Activated CD4-positive, alpha-beta T cell treated with anti-CD3 and anti-CD28 coated beads, Interleukin-2, amount 10 ng/mL, durations not matched to agents 7 days and 5 days (primary cell): ENCODE measurements at regions not wholly inside any gene's neighbourhood (a gene's known extent, or its start where the extent isn't known, plus 50 kb on each side); places are given as distances from the start of the nearest gene placed in this dataset.
"Not testable (repeated sequence)": the region's sequence is repeated elsewhere in the genome, so short reads cannot be mapped to it uniquely, and the experiment has no call there.

Source experiments
- CTCF ChIA-PET: fragments of 350-600 bp; sonication (Branson Sonifier 250); formaldehyde crosslinking; loops from one replicate; lab custom pipeline; 2021; ENCODE audit warnings: antibody characterized with exemption; lab: Charles Lee
- POLR2A ChIA-PET: fragments of 350-600 bp; sonication (Branson Sonifier 250); formaldehyde crosslinking; loops from one replicate; lab custom pipeline; 2021; ENCODE audit warnings: antibody characterized with exemption; lab: Charles Lee
- DNase-seq: peaks from one replicate; pipeline ENCODE4 v3.0.0-alpha.2; 2020
- H3K27ac Mint-ChIP-seq: one replicate; pipeline ENCODE4 v1.8.0; 2021; ENCODE audit warnings: mild to moderate bottlenecking, moderate library complexity, mixed read lengths
- H3K27me3 Mint-ChIP-seq: one replicate; pipeline ENCODE4 v1.8.0; 2021; ENCODE audit warnings: mixed read lengths
- H3K36me3 Mint-ChIP-seq: one replicate; pipeline ENCODE4 v1.8.0; 2021; ENCODE audit warnings: low read depth, mixed read lengths
- H3K4me1 Mint-ChIP-seq: one replicate; pipeline ENCODE4 v1.8.0; 2021; ENCODE audit warnings: mixed read lengths
- H3K4me3 Mint-ChIP-seq: one replicate; pipeline ENCODE4 v1.8.0; 2021; ENCODE audit warnings: mild to moderate bottlenecking, moderate library complexity, mixed read lengths
- H3K9me3 Mint-ChIP-seq: one replicate; pipeline ENCODE4 v1.8.0; 2021; ENCODE audit warnings: mixed read lengths

GRCh38 chr11:29093416-29094120 lies 923.3 kb downstream of the KCNA4 start:
- H3K4me3 Mint-ChIP-seq = no peak overlapping the region
- H3K36me3 Mint-ChIP-seq = no peaks in the 10 kb centered on the region
- H3K27ac Mint-ChIP-seq = no peak overlapping the region
- no peaks in the 10 kb centered on the region for H3K27me3 Mint-ChIP-seq
- ChIA-PET POLR2A (no interaction called here), CTCF (no interaction called here)
- DNase-seq = no peak
- no peaks in the 10 kb centered on the region for H3K4me1 Mint-ChIP-seq
- peaks cover 5% of the 10 kb centered on the region for H3K9me3 Mint-ChIP-seq

GRCh38 chr11:29087200-29087812 lies 929.5 kb downstream of the KCNA4 start:
- Mint-ChIP-seq H3K27ac (no peak overlapping the region), H3K36me3 (no peaks in the 10 kb centered on the region), H3K4me3 (no peak overlapping the region), H3K27me3 (no peaks in the 10 kb centered on the region), H3K9me3 (peaks cover 3% of the 10 kb centered on the region), H3K4me1 (no peaks in the 10 kb centered on the region)
- DNase-seq = no peak
- POLR2A ChIA-PET = no interaction called here
- CTCF ChIA-PET = no interaction called here

GRCh38 chr11:29075726-29076125 lies 941.1 kb downstream of the KCNA4 start:
- Mint-ChIP-seq H3K27me3 (no peaks in the 10 kb centered on the region), H3K36me3 (no peaks in the 10 kb centered on the region), H3K4me1 (no peaks in the 10 kb centered on the region), H3K4me3 (no peak overlapping the region), H3K27ac (no peak overlapping the region), H3K9me3 (peaks cover 23% of the 10 kb centered on the region)
- DNase-seq = no peak
- POLR2A ChIA-PET = no interaction called here
- CTCF ChIA-PET = no interaction called here

GRCh38 chr11:29063630-29064361 lies 953.0 kb downstream of the KCNA4 start:
- no peak overlapping the region for H3K4me3 Mint-ChIP-seq
- no peak overlapping the region for H3K27ac Mint-ChIP-seq
- ChIA-PET CTCF (no interaction called here), POLR2A (no interaction called here)
- H3K9me3 Mint-ChIP-seq = peaks cover 7% of the 10 kb centered on the region
- no peak for DNase-seq
- H3K27me3 Mint-ChIP-seq = no peaks in the 10 kb centered on the region
- no peaks in the 10 kb centered on the region for H3K4me1 Mint-ChIP-seq
- H3K36me3 Mint-ChIP-seq = no peaks in the 10 kb centered on the region

DNA sequence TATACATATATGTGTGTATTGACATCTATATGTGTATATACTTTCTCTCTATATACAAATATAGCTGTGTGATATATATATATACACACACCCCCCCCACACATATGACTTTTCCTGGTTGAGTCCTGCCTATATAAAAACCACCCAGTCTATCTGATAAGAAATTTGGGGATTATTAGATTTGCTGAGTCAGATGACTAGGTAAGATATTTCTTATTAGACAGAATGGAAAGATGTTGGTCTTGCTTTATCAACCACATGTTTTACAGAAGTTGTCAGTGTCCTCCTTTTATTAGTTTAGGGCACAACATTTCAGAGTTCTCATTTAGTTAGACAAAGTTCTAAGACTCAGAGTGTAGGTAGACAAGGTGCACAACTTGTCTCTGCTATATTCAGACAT lies 953.3 kb downstream of the METTL15 start:
- POLR2A ChIA-PET = no interaction called here
- Mint-ChIP-seq H3K27ac (no peak overlapping the region), H3K4me3 (no peak overlapping the region), H3K27me3 (no peaks in the 10 kb centered on the region), H3K36me3 (no peaks in the 10 kb centered on the region), H3K4me1 (no peaks in the 10 kb centered on the region), H3K9me3 (peaks cover 10% of the 10 kb centered on the region)
- DNase-seq = no peak
- CTCF ChIA-PET = no interaction called here

DNA sequence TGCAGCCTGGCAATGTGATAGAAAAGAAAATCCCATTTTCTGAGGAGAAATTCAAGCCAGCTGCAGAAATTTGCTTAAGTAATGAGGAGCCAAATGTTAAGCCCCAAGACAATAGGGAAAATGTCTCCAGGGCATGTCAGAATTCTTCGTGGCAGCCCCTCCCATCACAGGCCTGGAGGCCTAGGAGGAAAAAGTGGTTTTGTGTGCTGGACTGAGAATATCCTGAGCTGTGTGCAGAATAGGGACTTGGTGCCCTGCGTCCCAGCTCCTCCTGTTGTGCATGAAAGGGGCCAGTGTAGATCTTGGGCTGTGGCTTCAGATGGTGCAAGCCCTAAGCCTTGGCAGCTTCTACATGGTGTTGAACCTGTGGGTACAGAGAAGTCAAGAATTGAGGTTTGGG lies 948.3 kb downstream of the METTL15 start:
- H3K9me3 Mint-ChIP-seq = peaks cover 25% of the 10 kb centered on the region
- H3K4me1 Mint-ChIP-seq, CTCF ChIA-PET, H3K27me3 Mint-ChIP-seq, H3K36me3 Mint-ChIP-seq, DNase-seq, H3K4me3 Mint-ChIP-seq, H3K27ac Mint-ChIP-seq, POLR2A ChIA-PET: not testable (repeated sequence)

GRCh38 chr11:29051935-29052334 lies 943.7 kb downstream of the METTL15 start:
- peaks cover 21% of the 10 kb centered on the region for H3K9me3 Mint-ChIP-seq
- POLR2A ChIA-PET = no interaction called here
- H3K4me3 Mint-ChIP-seq = no peak overlapping the region
- H3K36me3 Mint-ChIP-seq = no peaks in the 10 kb centered on the region
- no peaks in the 10 kb centered on the region for H3K4me1 Mint-ChIP-seq
- H3K27ac Mint-ChIP-seq = no peak overlapping the region
- CTCF ChIA-PET = no interaction called here
- DNase-seq = no peak
- no peaks in the 10 kb centered on the region for H3K27me3 Mint-ChIP-seq

- not testable (repeated sequence) for H3K4me1 Mint-ChIP-seq, H3K36me3 Mint-ChIP-seq
These were observed 942.8 kb downstream of the METTL15 start for GRCh38 chr11:29050962-29051361.

GRCh38 chr11:29040489-29040888 lies 932.3 kb downstream of the METTL15 start:
- Mint-ChIP-seq H3K27ac (no peak overlapping the region), H3K4me1 (no peaks in the 10 kb centered on the region), H3K27me3 (no peaks in the 10 kb centered on the region), H3K36me3 (no peaks in the 10 kb centered on the region), H3K9me3 (peaks cover 4% of the 10 kb centered on the region), H3K4me3 (no peak overlapping the region)
- DNase-seq = no peak
- POLR2A ChIA-PET = no interaction called here
- CTCF ChIA-PET = no interaction called here

More at GRCh38 chr11:29050962-29051361, 942.8 kb downstream of the METTL15 start:
- H3K9me3 Mint-ChIP-seq = peaks cover 16% of the 10 kb centered on the region
- CTCF ChIA-PET, H3K27me3 Mint-ChIP-seq, H3K27ac Mint-ChIP-seq, POLR2A ChIA-PET, H3K4me3 Mint-ChIP-seq, DNase-seq: not testable (repeated sequence)

GRCh38 chr11:29032384-29033149 lies 924.4 kb downstream of the METTL15 start:
- H3K9me3 Mint-ChIP-seq = peaks cover 10% of the 10 kb centered on the region
- DNase-seq = no peak
- no peaks in the 10 kb centered on the region for H3K36me3 Mint-ChIP-seq
- H3K4me3 Mint-ChIP-seq = no peak overlapping the region
- ChIA-PET POLR2A (no interaction called here), CTCF (no interaction called here)
- H3K27ac Mint-ChIP-seq = no peak overlapping the region
- H3K4me1 Mint-ChIP-seq = no peaks in the 10 kb centered on the region
- no peaks in the 10 kb centered on the region for H3K27me3 Mint-ChIP-seq

DNA sequence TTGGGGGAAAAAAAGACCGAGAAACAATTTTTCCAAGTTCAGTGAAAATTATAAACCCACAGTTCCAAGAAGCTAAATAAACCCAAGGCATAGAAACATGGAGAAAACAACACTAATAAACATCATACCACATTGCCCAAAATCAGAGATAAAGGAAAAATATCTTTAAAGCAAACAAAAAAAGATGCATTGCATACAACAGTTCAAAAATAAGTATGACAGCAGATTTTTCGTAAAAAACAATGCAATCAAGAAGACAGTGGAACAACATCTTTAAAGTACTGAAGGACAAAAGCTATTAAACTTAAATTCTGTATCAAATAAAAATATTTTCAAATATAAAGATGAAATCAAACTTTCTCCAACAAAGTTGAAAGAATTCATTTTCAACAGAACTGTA lies 921.3 kb downstream of the METTL15 start:
- Mint-ChIP-seq H3K27me3 (no peaks in the 10 kb centered on the region), H3K9me3 (peaks cover 16% of the 10 kb centered on the region), H3K4me1 (no peaks in the 10 kb centered on the region), H3K4me3 (no peak overlapping the region), H3K36me3 (no peaks in the 10 kb centered on the region), H3K27ac (no peak overlapping the region)
- ChIA-PET CTCF (no interaction called here), POLR2A (no interaction called here)
- DNase-seq = no peak

GRCh38 chr11:29027436-29027835 lies 919.2 kb downstream of the METTL15 start:
- H3K4me1 Mint-ChIP-seq = no peaks in the 10 kb centered on the region
- H3K4me3 Mint-ChIP-seq = no peak overlapping the region
- H3K36me3 Mint-ChIP-seq = no peaks in the 10 kb centered on the region
- DNase-seq = no peak
- H3K27me3 Mint-ChIP-seq = no peaks in the 10 kb centered on the region
- H3K27ac Mint-ChIP-seq = no peak overlapping the region
- POLR2A ChIA-PET = no interaction called here
- peaks cover 19% of the 10 kb centered on the region for H3K9me3 Mint-ChIP-seq
- CTCF ChIA-PET = interaction anchor here (0.7 kb wide), 1 partner anchor 21 kb away, joined by 3 read pairs; no protein-coding TSS in a partner anchor

- no peak overlapping the region for H3K4me3 Mint-ChIP-seq
- POLR2A ChIA-PET = no interaction called here
- DNase-seq = no peak
- no peaks in the 10 kb centered on the region for H3K4me1 Mint-ChIP-seq
- H3K27ac Mint-ChIP-seq = no peak overlapping the region
- no peaks in the 10 kb centered on the region for H3K36me3 Mint-ChIP-seq
- peaks cover 19% of the 10 kb centered on the region for H3K9me3 Mint-ChIP-seq
- CTCF ChIA-PET = no interaction called here
- H3K27me3 Mint-ChIP-seq = no peaks in the 10 kb centered on the region
These were observed 918.1 kb downstream of the METTL15 start for GRCh38 chr11:29026286-29026685.
